SKM-1 (cell line): ENCODE measurements at regions not wholly inside any gene's neighbourhood (a gene's known extent, or its start where the extent isn't known, plus 50 kb on each side); places are given as distances from the start of the nearest gene placed in this dataset.

Source experiments
- DNase-seq: peaks from one replicate; lab custom pipeline; 2025; ENCODE audit not compliant: unreplicated experiment; lab: John Stamatoyannopoulos, UW

- no peak for DNase-seq
Measured at GRCh38 chr10:56679578-56679977, 318.5 kb upstream of the ZWINT start.

DNA sequence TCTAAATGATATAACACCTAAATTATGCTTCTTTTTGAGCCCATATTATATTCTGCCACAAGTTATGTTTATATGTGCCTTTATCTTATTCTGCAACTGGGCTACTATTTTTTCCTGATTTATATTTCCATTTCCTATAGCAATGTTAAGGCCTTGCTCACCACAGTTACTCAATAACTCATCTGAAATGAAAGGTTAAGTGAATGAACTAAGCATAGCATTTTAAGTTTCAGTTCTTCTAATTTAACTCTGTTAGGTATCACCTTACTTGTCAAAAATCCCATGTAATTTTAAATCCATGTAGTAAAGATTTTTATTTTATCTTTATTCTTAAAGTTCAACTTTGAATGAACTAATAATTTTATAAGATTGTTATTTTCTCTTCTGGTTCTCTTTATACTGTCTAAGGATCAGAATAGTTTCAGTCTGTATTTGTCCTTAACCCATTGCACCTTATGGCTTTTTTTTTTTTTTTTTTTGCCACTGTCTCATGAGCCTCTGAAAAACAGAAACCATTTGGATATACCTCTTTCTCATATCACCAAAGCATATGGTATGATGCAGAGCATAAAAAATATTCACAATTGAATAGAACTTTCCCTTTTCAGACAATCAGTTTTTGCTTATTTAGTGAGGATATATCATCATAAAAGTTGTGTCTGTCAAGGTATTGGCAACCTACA, 301.8 kb upstream of the ZWINT start:
- DNase-seq, result no peak

GRCh38 chr10:56653289-56653688, 292.2 kb upstream of the ZWINT start:
- DNase-seq, result no peak

DNA sequence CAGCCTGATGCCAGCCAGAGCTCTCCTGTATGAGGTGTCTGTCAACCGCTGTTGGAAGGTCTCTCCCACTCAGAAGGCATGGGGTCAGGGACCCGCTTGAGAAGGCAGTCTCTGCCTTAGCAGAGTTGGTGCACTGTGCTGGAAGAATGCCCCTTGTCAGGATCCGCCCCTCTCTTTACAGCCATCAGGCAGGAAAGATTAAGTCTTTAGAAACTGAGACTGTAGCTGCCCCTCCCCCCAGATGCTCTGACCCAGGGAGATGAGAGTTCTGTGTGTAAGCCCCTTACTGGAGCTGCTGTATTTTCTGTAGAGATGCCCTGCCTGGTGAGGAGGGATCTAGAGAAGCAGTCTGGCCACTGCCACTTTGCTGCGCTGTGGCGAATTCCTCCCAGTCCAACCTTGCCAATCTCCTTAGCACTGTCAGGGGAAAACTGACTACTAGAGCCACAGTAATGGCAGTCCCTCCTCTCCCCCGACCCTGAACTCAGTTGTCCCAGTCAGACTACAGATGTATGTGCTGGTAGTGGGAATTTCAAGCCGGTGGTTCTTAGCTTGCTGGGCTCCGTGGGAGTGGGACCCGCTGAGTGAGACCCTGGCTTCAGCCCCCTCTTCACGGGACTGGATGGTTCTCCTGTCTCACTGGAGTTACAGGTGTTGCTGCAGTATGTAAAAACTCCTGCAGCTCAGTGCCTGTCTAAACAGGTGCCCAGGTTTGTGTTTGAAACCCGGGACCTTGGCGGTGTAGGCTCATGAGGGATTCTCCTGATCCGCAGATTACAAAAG, 285.5 kb upstream of the ZWINT start:
- no peak for DNase-seq

DNA sequence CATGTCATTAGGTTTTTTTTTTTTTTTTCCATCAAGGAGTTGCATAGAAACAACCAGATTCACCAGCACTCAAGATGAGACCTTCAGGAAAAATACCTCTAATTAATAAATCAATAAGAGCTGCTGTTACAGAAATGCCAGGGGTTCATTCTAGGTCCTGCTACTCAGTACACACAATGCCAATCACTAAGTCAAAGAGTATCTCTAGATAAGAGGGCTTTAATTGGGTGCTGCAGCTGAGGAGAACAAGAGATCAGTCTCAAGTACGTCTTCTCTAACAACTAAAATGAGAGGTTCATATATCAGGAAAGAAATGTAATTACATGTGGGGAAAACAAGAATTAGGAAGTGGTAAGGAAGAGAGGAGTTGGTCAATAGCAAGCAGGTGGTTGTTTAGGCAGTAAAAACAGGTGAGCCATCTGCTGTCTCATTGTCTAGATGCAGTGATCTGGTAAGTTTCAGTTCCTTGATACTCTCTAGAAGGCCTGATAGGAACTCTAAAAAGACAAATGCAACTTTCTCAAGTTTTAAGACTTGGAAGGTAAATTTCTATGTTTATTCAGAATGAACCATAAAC, 272.9 kb upstream of the ZWINT start:
- DNase-seq, result no peak

- no peak for DNase-seq
Measured at GRCh38 chr10:56632537-56632936, 271.5 kb upstream of the ZWINT start.

- no peak for DNase-seq
Measured at GRCh38 chr10:56624082-56624481, 263.0 kb upstream of the ZWINT start.

DNA sequence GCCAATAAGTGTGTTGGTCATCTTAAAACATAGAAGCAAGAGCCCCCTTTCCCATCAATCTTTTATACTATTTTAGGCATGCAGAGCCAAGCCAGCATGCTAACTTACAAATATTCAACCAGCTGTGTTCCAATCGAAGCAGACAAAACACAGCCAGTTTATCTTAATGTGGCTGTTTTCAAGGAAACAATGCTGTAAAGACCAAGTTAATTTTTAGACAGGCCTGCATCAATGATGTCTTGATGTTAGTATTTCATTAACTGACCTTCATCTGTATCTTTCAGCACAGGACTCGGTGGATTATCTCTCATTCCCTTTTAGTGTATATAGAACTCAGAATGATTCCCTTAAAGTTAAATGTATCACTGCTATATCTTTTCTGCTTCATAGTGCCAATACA, 262.0 kb upstream of the ZWINT start:
- no peak for DNase-seq

- no peak for DNase-seq
Measured at GRCh38 chr10:56622335-56622973, 261.4 kb upstream of the ZWINT start.

DNA sequence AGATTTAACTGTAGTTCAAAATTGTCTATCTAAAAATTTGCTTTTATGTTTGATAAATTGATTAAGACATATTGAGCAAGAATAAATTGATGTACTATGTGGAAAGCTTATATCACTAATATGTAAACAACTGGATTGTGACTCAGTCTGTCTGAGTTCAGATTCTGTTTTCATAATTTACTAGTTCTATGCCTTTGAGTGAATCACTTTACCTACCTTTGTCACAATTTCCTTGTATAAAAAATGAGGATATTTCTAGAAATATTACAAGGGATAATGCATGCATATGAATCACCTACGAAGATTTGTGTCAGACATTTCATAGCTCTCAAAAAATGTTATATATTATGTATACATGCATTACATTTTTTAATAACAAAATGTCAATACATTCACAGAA, 245.1 kb upstream of the ZWINT start:
- DNase-seq, result no peak

DNA sequence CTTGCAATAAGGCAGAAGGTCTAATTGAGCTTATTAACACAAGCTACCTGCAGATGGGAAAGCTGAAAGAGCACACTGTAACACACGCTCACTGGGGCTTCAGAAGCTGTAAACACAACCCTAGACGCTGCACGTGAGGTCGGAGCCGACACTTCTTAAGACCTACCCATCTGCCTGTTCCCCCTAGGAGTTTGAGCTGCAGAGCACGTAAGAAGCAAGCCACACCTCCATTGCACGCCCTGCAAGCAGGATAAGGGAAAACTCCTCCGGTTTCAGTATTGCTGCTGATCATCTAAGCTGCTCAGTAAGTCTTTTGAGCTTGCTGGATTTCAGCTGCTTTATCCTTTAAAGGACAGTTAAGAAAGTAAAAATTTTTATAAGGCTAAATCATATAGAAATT, 244.0 kb upstream of the ZWINT start:
- no peak for DNase-seq

GRCh38 chr10:56604624-56605023, 243.6 kb upstream of the ZWINT start:
- no peak for DNase-seq

DNA sequence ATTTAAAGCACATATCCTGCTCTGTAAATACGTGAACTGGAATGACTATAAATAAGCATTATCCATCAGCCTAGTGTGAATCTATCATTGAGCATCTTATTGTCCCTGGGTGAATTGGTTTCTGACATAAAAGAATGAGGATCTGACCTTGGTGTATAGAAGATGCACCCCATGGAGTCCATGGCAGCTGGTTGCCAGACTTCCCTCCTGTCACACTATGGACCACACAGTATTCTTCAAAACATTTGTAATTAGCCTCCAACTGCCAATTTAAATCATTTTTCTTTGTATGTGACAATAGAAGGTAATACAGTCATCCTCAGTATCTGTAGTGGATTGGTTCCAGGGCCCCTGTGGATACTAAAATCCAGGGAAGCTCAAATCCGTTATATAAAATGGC, 238.1 kb upstream of the ZWINT start:
- no peak for DNase-seq

DNA sequence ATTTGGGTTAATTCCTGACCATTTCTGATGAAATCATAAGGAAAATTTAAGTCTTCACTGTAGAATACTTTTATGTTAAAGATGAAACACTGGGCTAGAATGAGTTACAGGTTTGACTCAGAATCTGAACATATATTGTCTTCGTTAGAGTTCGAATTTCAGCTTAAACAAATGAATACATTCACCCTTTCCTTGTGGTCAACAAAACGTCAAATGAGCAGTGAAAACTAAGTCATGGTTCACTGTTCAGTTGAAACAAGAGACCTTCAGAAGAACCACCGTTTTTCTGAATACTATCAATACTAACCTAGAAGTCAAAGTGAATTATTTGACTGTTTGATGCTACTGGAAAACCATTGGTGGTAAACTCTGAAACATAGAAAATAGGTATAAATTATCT, 235.2 kb upstream of the ZWINT start:
- DNase-seq, result no peak

GRCh38 chr10:56593120-56593519, 232.1 kb upstream of the ZWINT start:
- DNase-seq, result no peak

GRCh38 chr10:56586461-56586891, 225.4 kb upstream of the ZWINT start:
- DNase-seq, result no peak

DNA sequence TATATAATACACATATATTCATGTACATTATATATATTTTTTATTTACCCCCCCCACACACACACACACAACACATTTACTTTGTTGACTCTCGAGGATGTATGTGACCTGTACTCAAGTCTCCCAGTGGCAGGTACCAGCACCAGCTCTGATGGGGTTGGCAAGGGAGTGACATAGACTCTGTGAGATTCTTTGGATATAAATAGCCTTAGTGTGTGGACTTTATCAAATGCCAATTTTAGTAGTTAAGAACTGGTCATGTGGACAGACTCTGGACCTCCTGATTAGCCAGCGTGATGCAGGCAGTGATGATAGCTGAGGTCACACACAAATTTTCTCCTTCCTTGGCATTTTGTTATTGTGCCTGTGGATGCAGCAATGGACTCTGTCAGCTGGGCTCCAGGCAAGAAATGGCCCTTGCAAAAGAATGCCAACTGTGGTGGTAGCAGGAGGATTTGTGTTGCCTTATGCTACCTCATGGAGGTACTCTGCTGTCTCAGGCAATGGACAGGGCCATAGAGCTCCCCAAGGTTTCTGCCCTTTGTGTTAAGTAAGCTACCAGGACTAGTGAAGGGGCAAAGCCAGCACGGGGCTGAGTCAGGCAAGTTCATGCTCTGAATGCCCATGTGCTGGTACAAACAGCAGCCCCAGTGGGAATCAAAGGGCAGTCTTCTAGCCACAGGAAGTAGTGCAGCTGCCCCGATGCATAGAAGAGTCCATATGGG, 224.6 kb upstream of the ZWINT start:
- DNase-seq, result no peak

DNA sequence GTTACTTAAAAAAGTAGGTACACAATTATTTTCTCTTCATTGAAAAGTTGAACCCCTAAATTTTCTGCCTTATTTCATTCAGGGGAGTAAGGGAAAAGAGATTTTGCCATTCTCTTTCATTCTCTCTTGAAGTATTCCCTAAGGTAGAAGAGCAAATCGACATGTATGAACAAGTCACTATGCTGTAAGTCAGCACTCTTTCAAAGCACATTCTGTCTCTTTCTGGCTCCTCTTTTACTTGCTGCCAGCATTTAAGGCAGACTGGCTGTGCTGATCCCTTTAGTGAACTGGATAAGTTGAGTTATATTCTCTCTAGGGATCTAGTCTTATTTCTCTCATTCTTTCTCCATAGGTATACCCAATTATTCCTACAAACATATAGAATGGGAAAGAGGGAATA, 222.3 kb upstream of the ZWINT start:
- DNase-seq, result no peak

DNA sequence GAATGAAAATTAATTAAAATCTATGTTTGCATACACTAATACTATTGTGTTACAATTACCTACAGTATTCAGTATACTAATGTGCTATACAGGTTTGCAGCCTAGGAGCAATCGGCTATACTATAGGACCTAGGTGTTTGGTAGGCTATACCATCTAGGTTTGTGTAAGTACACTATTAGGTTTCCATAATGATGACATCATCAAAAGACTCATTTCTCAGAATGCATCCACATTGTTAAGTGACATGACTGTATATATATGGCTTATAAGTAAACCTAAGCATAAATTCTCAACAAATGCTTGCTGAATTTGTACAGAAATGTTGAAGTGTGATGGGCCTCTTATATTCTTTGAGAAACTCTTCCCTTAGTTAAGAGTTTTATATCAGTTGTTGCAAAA, 206.5 kb upstream of the ZWINT start:
- DNase-seq, result no peak

DNA sequence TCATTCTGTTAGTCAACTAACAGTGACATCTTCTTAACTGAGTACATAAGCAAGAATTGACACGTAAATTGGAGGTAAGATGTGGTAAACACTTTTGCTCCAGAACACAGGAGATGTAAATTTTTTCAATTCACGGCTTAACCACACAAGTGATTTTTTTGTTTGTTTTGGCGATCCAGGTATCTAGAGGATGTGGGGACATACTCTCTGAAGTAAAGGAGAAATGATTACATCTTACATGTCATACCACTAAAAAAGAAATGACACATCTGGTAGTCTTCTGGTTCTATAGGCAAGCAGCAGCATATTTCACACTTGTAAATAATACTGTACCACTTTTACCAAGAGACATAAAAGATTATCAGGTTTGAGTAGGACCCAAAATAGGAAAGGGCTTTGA, 200.3 kb upstream of the ZWINT start:
- DNase-seq, result no peak

- DNase-seq, result no peak
Measured at GRCh38 chr10:56551037-56551436, 190.0 kb upstream of the ZWINT start.
